ENCODE measurements at regions not wholly inside any gene's neighbourhood (a gene's known extent, or its start where the extent isn't known, plus 50 kb on each side); places are given as distances from the start of the nearest gene placed in this dataset.

DNA sequence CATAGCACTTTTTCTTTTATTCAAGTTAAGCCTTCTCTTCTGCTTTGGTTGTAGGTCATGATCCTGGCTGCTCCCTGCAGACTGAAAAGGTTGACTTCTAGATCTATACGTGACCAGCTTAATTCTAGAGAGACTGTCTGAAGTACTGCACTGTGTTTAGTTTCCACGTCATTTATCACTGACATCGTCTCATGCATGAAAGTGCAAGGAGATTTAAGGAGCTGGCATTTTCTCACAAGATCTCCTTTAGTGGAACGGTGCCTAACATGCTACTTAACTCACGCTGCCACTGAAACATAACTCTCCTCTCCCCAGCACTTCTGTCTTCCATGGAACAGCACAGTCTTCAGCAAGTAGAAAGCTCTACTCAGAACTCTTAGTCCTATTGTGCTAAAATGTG, 583.0 kb upstream of the KLHL29 start:
- TF ChIP-seq CTCF (IDR thresholded peaks at IDR 0.05) (no peak), POLR2A (IDR thresholded peaks at IDR 0.05) (no peak)

Data from heart left ventricle (tissue), 13 donors.